PC-9 (cell line): ENCODE measurements at regions not wholly inside any gene's neighbourhood (a gene's known extent, or its start where the extent isn't known, plus 50 kb on each side); places are given as distances from the start of the nearest gene placed in this dataset.

Experiments
- BruUV-seq: library from RNA; stranded (reverse); fragments of 400-500 nt; replicated peaks from 2 replicates; lab custom pipeline; 2021; lab: Mats Ljungman, UMichigan
- CTCF ChIA-PET: fragments of 300-600 bp; sonication (Branson Sonifier 250); formaldehyde crosslinking; loops from one replicate; lab custom pipeline; 2022; ENCODE audit warnings: antibody characterized with exemption; lab: Charles Lee
- POLR2A ChIA-PET: fragments of 300-600 bp; sonication (Branson Sonifier 250); formaldehyde crosslinking; loops from one replicate; lab custom pipeline; 2022; ENCODE audit warnings: antibody characterized with exemption; ENCODE audit not compliant: unreplicated experiment; lab: Charles Lee
- DNase-seq, 2 experiments: peaks; one replicate each; pipeline versions ENCODE4 v3.0.0 to v3.0.0-alpha.2; 2015 to 2022; ENCODE audit warnings: mixed read lengths in 1 of 2
- H2AFZ ChIP-seq: fragments of 200-600 bp; sonication (generic); 2 replicates; pipeline ENCODE4 v1.8.1; 2017; ENCODE audit warnings: antibody characterized with exemption
- H3F3A ChIP-seq: fragments of 200-600 bp; sonication (generic); 2 replicates; pipeline ENCODE4 v1.8.1; 2017; ENCODE audit warnings: antibody characterized with exemption, mild to moderate bottlenecking, low read depth; ENCODE audit not compliant: insufficient read depth
- H3K27ac ChIP-seq: fragments of 200-600 bp; sonication (generic); 2 replicates; pipeline ENCODE4 v1.6.1; 2016; ENCODE audit warnings: mixed run types
- H3K27me3 ChIP-seq: fragments of 200-600 bp; sonication (generic); 2 replicates; pipeline ENCODE4 v1.6.1; 2016; ENCODE audit warnings: low read depth, mixed run types; ENCODE audit not compliant: insufficient read depth
- H3K36me3 ChIP-seq: fragments of 200-600 bp; sonication (generic); 2 replicates; pipeline ENCODE4 v1.6.1; 2016; ENCODE audit warnings: low read depth, mixed run types
- H3K4me1 ChIP-seq: fragments of 200-600 bp; sonication (generic); replicated peaks from 2 replicates; pipeline ENCODE4 v1.6.1; 2016; ENCODE audit warnings: mixed run types; ENCODE audit not compliant: insufficient read depth
- H3K4me2 ChIP-seq: fragments of 200-600 bp; sonication (generic); 2 replicates; pipeline ENCODE4 v1.6.1; 2017; ENCODE audit warnings: mixed run types
- H3K4me3 ChIP-seq: fragments of 200-600 bp; sonication (generic); 2 replicates; pipeline ENCODE4 v1.6.1; 2016; ENCODE audit warnings: mixed run types
- H3K79me2 ChIP-seq: fragments of 200-600 bp; sonication (generic); 2 replicates; pipeline ENCODE4 v1.6.1; 2017; ENCODE audit warnings: low read depth, mixed run types
- H3K9me2 ChIP-seq: fragments of 200-600 bp; sonication (generic); 2 replicates; pipeline ENCODE4 v1.8.1; 2017; ENCODE audit warnings: mild to moderate bottlenecking; ENCODE audit not compliant: insufficient read depth
- H3K9me3 ChIP-seq: fragments of 200-600 bp; sonication (generic); 2 replicates; pipeline ENCODE4 v1.8.1; 2016; ENCODE audit warnings: low read depth; ENCODE audit not compliant: insufficient read depth
- H4K20me1 ChIP-seq: fragments of 200-600 bp; sonication (generic); 2 replicates; pipeline ENCODE4 v1.8.1; 2017; ENCODE audit not compliant: insufficient read depth
- CTCF ChIP-seq: fragments of 200-600 bp; sonication (generic); conservative IDR thresholded peaks from 2 replicates; pipeline ENCODE4 v1.6.1; 2017; ENCODE audit warnings: mixed run types, antibody characterized with exemption, mild to moderate bottlenecking, moderate library complexity
- EZH2 ChIP-seq: fragments of 200-600 bp; sonication (generic); IDR thresholded peaks from 2 replicates; pipeline ENCODE4 v1.8.0; 2017; ENCODE audit warnings: antibody characterized with exemption, low read depth
- intact Hi-C: fragments of 100-400 bp; cut with micrococcal nuclease; formaldehyde crosslinking; loops from one replicate; pipeline ENCODE4 v1.10.0; 2022; ENCODE audit not compliant: unreplicated experiment

DNA sequence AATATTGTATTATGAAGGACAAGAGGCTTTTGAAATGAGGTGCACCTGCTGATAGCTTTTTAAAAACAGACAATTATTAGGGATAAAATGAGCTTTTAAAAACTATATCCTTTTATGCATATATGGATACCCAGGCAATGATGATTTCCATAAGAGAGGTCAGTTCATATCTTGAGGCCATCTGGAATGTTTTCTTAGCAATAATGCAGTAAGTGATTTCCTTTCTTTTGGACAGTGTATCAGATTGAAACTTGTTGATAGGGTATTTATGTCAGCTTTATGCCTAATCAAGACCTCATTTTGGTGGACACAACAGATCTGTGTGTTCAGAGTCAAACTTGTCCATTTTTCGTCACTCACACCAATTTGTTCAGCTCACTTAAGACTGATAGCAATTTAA is 413.5 kb upstream of the WWC1 start:
- ChIA-PET POLR2A (no interaction called here), CTCF (no interaction called here)
- Histone ChIP-seq H3K4me3 (no peak overlapping the region), H3K36me3 (no peaks in the 10 kb centered on the region), H3K27me3 (no peaks in the 10 kb centered on the region; the same call in 1 of the 2 replicates), H4K20me1 (no peaks in the 10 kb centered on the region), H3K27ac (no peak overlapping the region), H3F3A (no peaks in the 10 kb centered on the region), H3K4me1 (no peaks in the 10 kb centered on the region), H2AFZ (no peak overlapping the region), H3K9me3 (no peaks in the 10 kb centered on the region), H3K9me2 (no peaks in the 10 kb centered on the region), H3K4me2 (no peak overlapping the region), H3K79me2 (no peaks in the 10 kb centered on the region)
- no peak for TF ChIP-seq EZH2
- TF ChIP-seq CTCF = no peak
- intact Hi-C loops = no loop called here
- no TSS peak for BruUV-seq
- DNase-seq = no peak

- no peaks in the 10 kb centered on the region for H4K20me1 ChIP-seq
- no peaks in the 10 kb centered on the region for H3K79me2 ChIP-seq
- ChIA-PET POLR2A (interaction anchor here (0.6 kb wide), 1 partner anchor 51 kb away, joined by 3 read pairs; no protein-coding TSS in a partner anchor), CTCF (no interaction called here)
- TF ChIP-seq CTCF = no peak
- TF ChIP-seq EZH2 = no peak
- intact Hi-C loops = no loop called here
- no TSS peak for BruUV-seq
- H2AFZ ChIP-seq = no peak overlapping the region
- no peaks in the 10 kb centered on the region for H3K9me2 ChIP-seq
- H3K4me2 ChIP-seq = no peak overlapping the region
- no peak overlapping the region for H3K27ac ChIP-seq
- no peaks in the 10 kb centered on the region for H3K36me3 ChIP-seq
- H3F3A ChIP-seq = no peaks in the 10 kb centered on the region
- H3K27me3 ChIP-seq = no peaks in the 10 kb centered on the region; the same call in 1 of the 2 replicates
- H3K4me1 ChIP-seq = no peaks in the 10 kb centered on the region
- no peak for DNase-seq
- no peaks in the 10 kb centered on the region for H3K9me3 ChIP-seq
- H3K4me3 ChIP-seq = no peak overlapping the region
Observed at GRCh38 chr5:167880420-167880819, 411.0 kb upstream of the WWC1 start.

GRCh38 chr5:167881041-167881440 is 410.4 kb upstream of the WWC1 start:
- Histone ChIP-seq H2AFZ (no peak overlapping the region), H3K9me3 (no peaks in the 10 kb centered on the region), H3K36me3 (no peaks in the 10 kb centered on the region), H3K4me3 (no peak overlapping the region), H3K4me2 (no peak overlapping the region), H4K20me1 (no peaks in the 10 kb centered on the region), H3K79me2 (no peaks in the 10 kb centered on the region), H3K9me2 (no peaks in the 10 kb centered on the region), H3F3A (no peaks in the 10 kb centered on the region), H3K27me3 (no peaks in the 10 kb centered on the region; the same call in 1 of the 2 replicates), H3K4me1 (no peaks in the 10 kb centered on the region), H3K27ac (no peak overlapping the region)
- TF ChIP-seq EZH2 (no peak), CTCF (no peak)
- BruUV-seq = no TSS peak
- intact Hi-C loops = no loop called here
- ChIA-PET POLR2A (no interaction called here), CTCF (no interaction called here)
- no peak for DNase-seq
